Trophoblast cell (in vitro differentiated cells and primary cell): ENCODE measurements at regions not wholly inside any gene's neighbourhood (a gene's known extent, or its start where the extent isn't known, plus 50 kb on each side); places are given as distances from the start of the nearest gene placed in this dataset.
A peak's percentile ranks its signal among the peaks of the same experiment; 100 is the strongest.

Source experiments
- DNase-seq, 2 donors: peaks; one replicate each; pipeline ENCODE4 v3.0.0-alpha.2; 2016
- H2AFZ ChIP-seq: 2 replicates; pipeline ENCODE4 v1.6.1; 2013; ENCODE audit warnings: low read length, moderate library complexity, mild to moderate bottlenecking; ENCODE audit not compliant: insufficient read depth, poor library complexity
- H2AK5ac ChIP-seq: 2 replicates; pipeline ENCODE4 v1.6.1; 2013; ENCODE audit warnings: mild to moderate bottlenecking, low read length
- H2BK120ac ChIP-seq: 2 replicates; pipeline ENCODE4 v1.6.1; 2013; ENCODE audit warnings: low read length, mild to moderate bottlenecking, moderate library complexity; ENCODE audit not compliant: insufficient read depth, poor library complexity
- H2BK12ac ChIP-seq: 2 replicates; pipeline ENCODE4 v1.6.1; 2013; ENCODE audit warnings: mild to moderate bottlenecking, low read length, moderate library complexity
- H2BK5ac ChIP-seq: 2 replicates; pipeline ENCODE4 v1.6.1; 2013; ENCODE audit warnings: low read length, low read depth, moderate library complexity, mild to moderate bottlenecking; ENCODE audit not compliant: poor library complexity
- H3K14ac ChIP-seq: 2 replicates; pipeline ENCODE4 v1.6.1; 2013; ENCODE audit warnings: mild to moderate bottlenecking, low read length
- H3K18ac ChIP-seq: 2 replicates; pipeline ENCODE4 v1.6.1; 2013; ENCODE audit warnings: mild to moderate bottlenecking, low read length
- H3K23ac ChIP-seq: 2 replicates; pipeline ENCODE4 v1.6.1; 2013; ENCODE audit warnings: low read length
- H3K27ac ChIP-seq: 2 replicates; pipeline ENCODE4 v1.5.1; 2013; ENCODE audit warnings: low read depth, mild to moderate bottlenecking, inconsistent platforms, low read length, moderate library complexity
- H3K27me3 ChIP-seq: 2 replicates; pipeline ENCODE4 v1.6.1; 2013; ENCODE audit warnings: inconsistent platforms, mild to moderate bottlenecking, low read length, moderate library complexity; ENCODE audit not compliant: insufficient read depth
- H3K36me3 ChIP-seq, 2 experiments: 1 replicate in 1 of 2; 2 replicates in 1 of 2; pipeline ENCODE4 v1.6.1; 2013; ENCODE audit warnings: low read length in 2 of 2, mild to moderate bottlenecking in 2 of 2, moderate library complexity in 1 of 2; ENCODE audit not compliant: insufficient read depth in 2 of 2, control insufficient read depth in 1 of 2
- H3K4ac ChIP-seq: 2 replicates; pipeline ENCODE4 v1.6.1; 2013; ENCODE audit warnings: low read depth, mild to moderate bottlenecking, low read length, moderate library complexity
- H3K4me1 ChIP-seq, 2 experiments: 1 replicate in 1 of 2; 2 replicates in 1 of 2; pipeline ENCODE4 v1.6.1; 2013; ENCODE audit warnings: low read length in 2 of 2, mild to moderate bottlenecking in 2 of 2, moderate library complexity in 1 of 2; ENCODE audit not compliant: insufficient read depth in 2 of 2, control insufficient read depth in 1 of 2
- H3K4me2 ChIP-seq: 2 replicates; pipeline ENCODE4 v1.6.1; 2013; ENCODE audit warnings: inconsistent platforms, mild to moderate bottlenecking, low read length, moderate library complexity
- H3K4me3 ChIP-seq: 2 replicates; pipeline ENCODE4 v1.5.1; 2013; ENCODE audit warnings: mild to moderate bottlenecking, low read depth, low read length, inconsistent platforms
- H3K79me1 ChIP-seq: one replicate; pipeline ENCODE4 v1.6.1; 2013; ENCODE audit warnings: low read length
- H3K79me2 ChIP-seq: 2 replicates; pipeline ENCODE4 v1.6.1; 2013; ENCODE audit warnings: low read length, mild to moderate bottlenecking; ENCODE audit not compliant: control insufficient read depth, insufficient read depth, poor library complexity
- H3K9ac ChIP-seq: 2 replicates; pipeline ENCODE4 v1.6.1; 2013; ENCODE audit warnings: mild to moderate bottlenecking, low read length
- H3K9me3 ChIP-seq: 2 replicates; pipeline ENCODE4 v1.6.1; 2013; ENCODE audit warnings: low read depth, mild to moderate bottlenecking, control low read depth, inconsistent platforms, low read length; ENCODE audit not compliant: insufficient read depth
- H4K12ac ChIP-seq: 2 replicates; pipeline ENCODE4 v1.6.1; 2013; ENCODE audit warnings: low read depth, mild to moderate bottlenecking, low read length, moderate library complexity
- H4K8ac ChIP-seq: 2 replicates; pipeline ENCODE4 v1.6.1; 2013; ENCODE audit warnings: low read depth, mild to moderate bottlenecking, low read length, moderate library complexity
- H4K91ac ChIP-seq: one replicate; pipeline ENCODE4 v1.6.1; 2013; ENCODE audit warnings: low read depth, mild to moderate bottlenecking, low read length, moderate library complexity
- WGBS: extraction: QIAGEN DNeasy Blood & Tissue Kit; methylation state at CpG from one replicate; pipeline ENCODE4 v1.1.7; 2013; ENCODE audit warnings: missing lambda C conversion rate; ENCODE audit not compliant: insufficient read length, insufficient coverage; ENCODE audit errors: extremely low coverage; 5-methylcytosine and 5-hydroxymethylcytosine counted together

DNA sequence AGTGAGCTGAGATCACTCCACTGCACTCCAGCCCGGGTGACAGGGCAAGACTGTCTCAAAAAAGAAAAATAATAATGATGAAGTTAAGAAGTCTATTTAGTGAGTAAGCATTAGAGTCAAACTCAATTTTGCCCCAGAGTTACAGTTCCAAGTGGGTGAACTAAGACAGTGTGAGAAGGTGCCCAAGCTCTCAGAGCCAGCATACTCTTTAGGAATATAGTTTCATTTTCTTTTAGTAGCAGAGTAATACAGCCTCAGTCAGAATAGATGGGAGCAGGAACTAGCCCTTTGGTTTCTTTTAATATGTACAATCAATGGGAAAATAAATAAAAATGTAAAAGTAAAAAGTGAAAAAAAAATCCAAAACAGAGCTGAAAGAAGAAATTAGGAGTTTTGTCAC lies 87.0 kb upstream of the ADGRF1 start:
- Histone ChIP-seq H3K79me2 (peaks cover 4% of the 10 kb centered on the region), H3K23ac (no peak overlapping the region), H3K4ac (peak overlapping the region; percentile 35), H3K9me3 (no peaks in the 10 kb centered on the region), H2AFZ (no peak overlapping the region), H2AK5ac (peak overlapping the region; percentile 29), H2BK12ac (no peak overlapping the region), H3K9ac (no peak overlapping the region), H3K4me2 (no peak overlapping the region), H3K18ac (no peak overlapping the region), H3K79me1 (peaks cover 47% of the 10 kb centered on the region), H4K8ac (peak overlapping the region; percentile 11), H3K4me3 (no peak overlapping the region), H3K14ac (no peak overlapping the region), H3K36me3 (no peaks in the 10 kb centered on the region), H4K91ac (peak overlapping the region; percentile 84), H3K27me3 (no peaks in the 10 kb centered on the region), H2BK5ac (no peak overlapping the region), H2BK120ac (peak overlapping the region; percentile 53), H4K12ac (no peak overlapping the region), H3K4me1 (peaks cover 20 to 28% of the 10 kb centered on the region in 2 experiments), H3K27ac (no peak overlapping the region)
- DNase-seq: no peak
- no CpG with 5 or more reads among the region's 1 CpG for WGBS

DNA sequence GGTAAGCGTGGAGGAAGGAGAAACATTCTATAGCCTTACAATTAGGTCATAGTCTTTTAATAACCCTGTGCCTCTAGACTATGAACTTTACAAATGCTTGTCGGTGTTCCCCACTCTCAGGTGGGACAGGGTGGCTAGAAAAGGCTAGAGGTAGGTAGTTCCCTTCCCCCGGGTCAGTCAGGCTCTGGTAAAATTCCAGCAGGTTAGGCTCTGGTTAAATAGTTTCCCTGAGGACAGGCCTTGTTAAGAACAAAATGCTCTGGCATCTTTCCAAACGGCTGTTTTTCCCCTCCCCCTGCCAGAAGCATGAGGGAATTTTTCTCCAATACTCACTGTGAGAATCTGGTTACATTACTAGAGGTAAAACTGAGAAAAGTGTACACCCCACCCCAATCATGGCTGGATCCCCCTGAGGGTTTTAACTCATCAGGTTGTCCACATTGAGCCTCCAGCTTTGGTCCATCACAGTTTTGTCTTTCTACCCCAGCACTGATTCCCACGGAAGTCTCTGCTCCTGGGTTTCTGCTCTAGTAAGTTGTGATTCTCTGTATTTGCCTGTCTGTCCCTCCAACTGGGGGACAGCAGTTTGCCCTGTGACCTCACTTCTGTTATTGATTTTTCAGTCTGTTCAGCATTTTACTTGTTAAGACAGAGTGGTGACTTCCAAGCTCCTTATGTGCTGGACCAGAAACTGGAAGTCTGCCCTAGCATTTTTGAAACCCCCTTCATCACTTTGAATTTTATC lies 84.7 kb upstream of the ADGRF1 start:
- Histone ChIP-seq H2BK12ac (peak overlapping the region; percentile 95), H3K79me1 (peaks cover 32% of the 10 kb centered on the region), H3K9ac (no peak overlapping the region), H3K4me3 (no peak overlapping the region), H2BK5ac (peak overlapping the region; percentile 78), H3K79me2 (peaks cover 2% of the 10 kb centered on the region), H3K14ac (peak overlapping the region; percentile 84), H3K36me3 (no peaks in the 10 kb centered on the region), H3K27ac (peak overlapping the region; percentile 92), H3K4me2 (peak overlapping the region; percentile 13), H4K12ac (peak overlapping the region; percentile 1), H3K27me3 (no peaks in the 10 kb centered on the region), H4K91ac (peak overlapping the region; percentile 49), H3K4me1 (peaks cover 9 to 17% of the 10 kb centered on the region in 2 experiments), H2AFZ (no peak overlapping the region), H4K8ac (peak overlapping the region; percentile 65), H3K23ac (no peak overlapping the region), H3K18ac (peak overlapping the region; percentile 6), H2BK120ac (peak overlapping the region; percentile 93), H3K4ac (peak overlapping the region; percentile 30), H2AK5ac (peak overlapping the region; percentile 83), H3K9me3 (no peaks in the 10 kb centered on the region)
- peak in 1 of 2 donors; percentile 54 for DNase-seq
- no CpG with 5 or more reads among the region's 5 CpGs for WGBS

DNA sequence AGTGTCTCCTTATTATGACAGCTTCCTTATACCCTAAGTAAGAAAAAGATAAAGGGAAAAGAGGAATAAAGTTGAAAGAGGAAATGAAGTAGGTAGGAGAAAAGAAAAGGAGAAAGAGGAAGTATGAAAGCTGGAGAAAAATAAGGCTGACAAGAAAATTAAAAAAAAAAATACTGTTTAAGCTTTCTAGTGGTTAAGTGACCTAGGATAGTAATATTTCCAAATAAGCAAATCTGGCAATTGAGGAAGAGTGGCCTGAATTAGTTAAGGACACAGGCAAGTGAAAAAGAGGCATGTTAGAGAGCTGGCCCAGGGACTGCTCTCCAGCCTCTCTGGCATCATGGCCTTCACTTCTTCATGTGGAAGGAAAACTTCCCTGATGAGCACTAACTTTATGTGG lies 76.5 kb upstream of the ADGRF1 start:
- peak overlapping the region; percentile 68 for H3K4ac ChIP-seq
- no peak overlapping the region for H3K18ac ChIP-seq
- no peak overlapping the region for H2AK5ac ChIP-seq
- H3K23ac ChIP-seq: no peak overlapping the region
- H4K8ac ChIP-seq: no peak overlapping the region
- no peaks in the 10 kb centered on the region for H3K27me3 ChIP-seq
- H2BK120ac ChIP-seq: peak overlapping the region; percentile 75
- H4K91ac ChIP-seq: peak overlapping the region; percentile 55
- peak overlapping the region; percentile 70 for H2BK12ac ChIP-seq
- no peak overlapping the region for H3K27ac ChIP-seq
- H3K4me2 ChIP-seq: no peak overlapping the region
- no peak for DNase-seq
- peaks cover 0 to 2% of the 10 kb centered on the region in 2 experiments for H3K36me3 ChIP-seq
- H3K9ac ChIP-seq: no peak overlapping the region
- H3K79me2 ChIP-seq: no peaks in the 10 kb centered on the region
- H2BK5ac ChIP-seq: no peak overlapping the region
- H3K14ac ChIP-seq: no peak overlapping the region
- H3K4me1 ChIP-seq: peaks cover 3 to 5% of the 10 kb centered on the region in 2 experiments
- H2AFZ ChIP-seq: no peak overlapping the region
- H3K79me1 ChIP-seq: peaks cover 12% of the 10 kb centered on the region
- H3K9me3 ChIP-seq: no peaks in the 10 kb centered on the region
- no peak overlapping the region for H4K12ac ChIP-seq
- H3K4me3 ChIP-seq: no peak overlapping the region

DNA sequence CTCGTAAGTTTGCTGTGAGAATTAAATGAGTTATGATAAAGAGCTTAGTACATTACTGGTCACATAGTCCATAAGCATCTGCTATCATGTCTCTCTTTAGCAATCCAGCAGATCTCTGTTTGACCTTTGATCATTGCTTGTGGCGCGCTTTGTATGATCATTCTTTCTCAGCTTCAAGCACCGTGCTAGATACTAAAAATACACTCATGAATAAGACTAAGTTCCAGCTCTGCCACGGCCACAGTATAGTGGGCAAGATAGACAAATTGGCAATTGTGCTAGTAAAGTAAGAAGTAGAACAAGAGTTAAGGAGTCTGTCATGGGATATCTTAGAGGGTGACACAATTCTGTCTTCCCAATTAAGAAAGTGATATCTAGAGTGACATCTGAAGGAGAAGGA lies 75.2 kb upstream of the ADGRF1 start:
- Histone ChIP-seq H2AK5ac (no peak overlapping the region), H3K36me3 (peaks cover 0 to 2% of the 10 kb centered on the region in 2 experiments), H3K9ac (no peak overlapping the region), H4K8ac (no peak overlapping the region), H2AFZ (no peak overlapping the region), H2BK12ac (no peak overlapping the region), H3K4me2 (no peak overlapping the region), H3K79me2 (peaks cover 5% of the 10 kb centered on the region), H4K12ac (no peak overlapping the region), H3K27me3 (no peaks in the 10 kb centered on the region), H4K91ac (no peak overlapping the region), H2BK5ac (no peak overlapping the region), H3K4me3 (no peak overlapping the region), H3K18ac (no peak overlapping the region), H3K23ac (no peak overlapping the region), H2BK120ac (no peak overlapping the region), H3K4me1 (peaks cover 9 to 12% of the 10 kb centered on the region in 2 experiments), H3K4ac (no peak overlapping the region), H3K14ac (no peak overlapping the region), H3K9me3 (no peaks in the 10 kb centered on the region), H3K79me1 (peaks cover 22% of the 10 kb centered on the region), H3K27ac (no peak overlapping the region)
- DNase-seq: no peak
- WGBS: no CpG with 5 or more reads among the region's 5 CpGs
